NT2/D1 (cell line): ENCODE measurements at regions not wholly inside any gene's neighbourhood (a gene's known extent, or its start where the extent isn't known, plus 50 kb on each side); places are given as distances from the start of the nearest gene placed in this dataset.

Experiments used
- YY1 ChIP-seq: IDR thresholded peaks from 2 replicates; pipeline ENCODE4 v1.6.1; 2011; ENCODE audit not compliant: insufficient read length, insufficient read depth
- ZNF274 ChIP-seq: IDR thresholded peaks from 2 replicates; pipeline ENCODE4 v1.6.1; 2011; ENCODE audit warnings: mild to moderate bottlenecking, low read depth, low read length

GRCh38 chr15:62708470-62708869 lies 334.1 kb upstream of the TPM1 start:
- no peak for TF ChIP-seq YY1
- no peak for TF ChIP-seq ZNF274
